Skin epidermis (tissue), 12 donors: ENCODE measurements at regions not wholly inside any gene's neighbourhood (a gene's known extent, or its start where the extent isn't known, plus 50 kb on each side); places are given as distances from the start of the nearest gene placed in this dataset.

Experiments
- H3K27ac ChIP-seq, 21 experiments: fragments of 200-600 bp; sonication (generic) in 11 of 21; one replicate each; pipeline ENCODE4 v1.5.0; 2020; ENCODE audit warnings: mild to moderate bottlenecking in 3 of 21, inconsistent platforms in 2 of 21, moderate library complexity in 2 of 21
- H3K4me3 ChIP-seq, 7 experiments: fragments of 200-600 bp; sonication (generic) in 2 of 7; one replicate each; pipeline ENCODE4 v1.5.0; 2020; ENCODE audit warnings: inconsistent platforms in 2 of 7, mild to moderate bottlenecking in 2 of 7, moderate library complexity in 1 of 7

DNA sequence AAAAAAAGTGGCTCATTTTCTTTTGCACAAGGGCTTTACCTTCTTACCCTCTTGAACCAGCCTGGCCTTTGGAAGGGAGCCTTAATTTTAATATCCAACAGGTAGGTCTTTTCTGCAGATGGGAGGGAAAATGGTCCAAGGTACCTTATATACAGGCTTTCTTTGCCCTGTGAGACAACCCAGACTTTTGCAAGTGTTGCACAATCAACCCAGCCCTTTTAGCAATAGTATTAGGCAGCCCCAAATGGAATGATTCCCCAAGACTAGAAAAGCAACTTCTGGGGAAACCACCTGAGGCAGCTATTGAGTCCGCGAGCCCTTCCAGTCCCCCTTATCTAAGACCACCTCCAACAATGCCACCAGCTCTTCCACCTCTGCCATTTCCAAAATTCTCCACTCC lies 1138.3 kb downstream of the XPNPEP1 start:
- no peak overlapping the region for H3K27ac ChIP-seq
- no peak overlapping the region for H3K4me3 ChIP-seq

DNA sequence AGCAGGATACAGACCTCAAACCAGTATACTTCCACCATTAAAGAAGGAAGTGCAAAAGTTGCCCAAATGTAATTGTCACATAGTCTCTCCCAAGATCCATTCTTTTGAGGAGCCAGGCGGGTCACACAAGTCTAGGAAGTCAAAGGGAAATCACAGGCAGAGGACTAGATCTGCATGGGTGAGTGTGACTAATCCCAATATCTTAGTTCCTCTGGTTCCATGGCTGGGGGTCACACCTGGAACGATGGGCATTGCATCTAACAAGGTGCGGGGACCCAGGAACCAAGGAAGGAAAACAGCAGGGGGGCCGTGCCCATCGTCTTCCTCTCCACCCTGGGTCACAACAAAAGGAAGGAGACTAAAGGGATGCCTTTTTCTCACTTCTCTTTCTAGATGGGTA lies 1138.8 kb downstream of the XPNPEP1 start:
- H3K4me3 ChIP-seq, result no peak overlapping the region
- H3K27ac ChIP-seq, result no peak overlapping the region

DNA sequence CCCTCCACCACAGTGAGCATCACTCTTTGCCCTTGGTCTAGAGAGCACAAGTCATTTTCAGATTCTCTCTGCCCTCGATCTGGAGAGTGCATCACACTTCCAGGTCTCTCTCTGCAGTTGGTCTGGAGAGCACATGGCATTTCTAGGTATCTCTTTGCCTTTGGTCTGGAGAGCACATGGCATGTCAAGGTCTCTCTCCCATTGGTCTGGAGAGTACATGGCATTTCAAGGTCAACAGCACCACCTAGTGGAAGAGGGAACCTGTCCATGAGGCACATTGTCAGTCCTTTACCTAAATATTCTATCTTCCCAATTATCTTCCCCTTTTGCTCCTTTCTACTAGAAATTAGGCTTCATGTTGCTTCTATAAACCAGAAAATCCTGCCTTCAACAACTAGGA lies 1139.4 kb downstream of the XPNPEP1 start:
- Histone ChIP-seq H3K27ac (no peak overlapping the region), H3K4me3 (no peak overlapping the region)

DNA sequence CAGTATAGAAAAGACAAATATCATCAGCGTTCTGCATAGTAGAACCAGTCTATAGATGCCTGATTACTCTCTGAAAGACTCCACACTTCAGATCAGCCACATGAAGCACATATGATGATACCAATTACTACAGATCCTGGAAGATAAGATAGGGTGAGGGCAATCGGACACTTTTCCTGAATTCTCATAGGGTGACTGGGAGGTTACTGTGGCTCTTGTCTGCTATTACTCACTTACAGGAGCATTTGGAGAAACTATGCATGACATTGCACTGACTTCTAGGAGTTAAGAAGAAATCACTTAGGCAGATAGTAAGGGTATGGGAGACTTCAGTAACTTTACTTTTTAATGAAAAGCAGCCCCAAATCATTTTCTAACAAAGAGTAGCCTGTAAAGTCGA lies 1140.9 kb downstream of the XPNPEP1 start:
- Histone ChIP-seq H3K4me3 (no peak overlapping the region), H3K27ac (no peak overlapping the region)

DNA sequence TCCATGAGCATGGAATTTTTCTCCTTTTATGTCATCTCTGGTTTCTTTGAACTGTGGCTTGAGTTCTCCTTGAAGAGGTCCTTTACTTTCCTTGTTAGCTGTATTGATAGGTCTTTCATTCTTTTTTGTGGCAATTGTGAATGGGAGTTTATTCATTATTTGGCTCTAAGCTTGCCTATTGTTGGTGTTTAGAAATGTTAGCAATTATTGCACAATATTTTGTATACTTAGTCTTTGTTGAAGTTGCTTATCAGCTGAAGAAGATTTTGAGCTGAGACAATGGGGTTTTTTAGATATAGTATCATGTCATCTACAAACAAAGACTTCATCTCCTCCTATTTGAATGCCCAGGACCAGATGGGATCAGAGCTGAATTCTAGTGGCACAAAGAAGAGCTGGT lies 1143.8 kb downstream of the XPNPEP1 start:
- Histone ChIP-seq H3K27ac (no peak overlapping the region), H3K4me3 (no peak overlapping the region)

DNA sequence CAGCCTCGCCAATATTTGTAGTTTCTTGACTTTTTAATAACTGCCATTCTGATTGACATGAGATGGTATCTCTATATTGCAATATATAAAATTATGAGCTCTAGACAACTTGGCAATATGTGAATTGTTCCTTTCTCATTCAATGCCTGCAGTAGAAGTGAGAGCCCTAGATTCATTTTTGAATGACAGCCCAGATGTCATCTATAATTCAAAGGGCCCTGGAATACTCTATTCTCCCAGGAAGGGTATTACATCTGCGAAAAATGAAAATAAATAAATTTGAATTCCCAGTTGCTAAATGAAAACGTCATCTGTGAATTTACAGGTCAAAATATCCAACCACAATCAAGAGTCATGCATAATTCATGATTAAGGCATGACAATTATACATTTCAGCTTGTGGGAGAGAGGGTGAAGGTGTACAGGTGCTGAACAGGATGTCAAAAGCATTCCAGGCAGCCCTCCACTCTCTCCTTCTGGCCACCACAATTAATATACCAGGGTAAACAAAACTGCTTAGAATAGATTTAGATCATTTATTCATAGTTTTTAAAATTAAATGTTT lies 1147.3 kb downstream of the XPNPEP1 start:
- no peak overlapping the region for H3K27ac ChIP-seq
- no peak overlapping the region for H3K4me3 ChIP-seq

DNA sequence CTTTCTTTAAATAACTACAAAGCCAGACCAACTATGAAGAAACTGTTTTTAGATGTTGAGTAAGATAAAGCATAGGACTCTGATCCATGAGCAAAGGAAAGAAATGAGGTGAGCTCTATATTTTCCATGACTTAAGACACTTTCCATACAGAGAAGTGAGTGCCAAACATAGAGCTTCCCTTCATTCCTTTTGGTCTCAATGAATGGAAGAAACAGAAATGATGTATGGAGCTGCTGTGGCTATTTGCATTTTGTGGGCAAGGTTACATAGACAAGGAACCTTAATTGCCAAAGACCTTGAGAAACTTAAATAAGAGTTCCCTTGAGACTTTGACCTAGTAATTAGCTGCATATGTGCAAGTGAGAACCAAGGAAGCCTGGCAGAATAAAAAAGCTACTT lies 1152.2 kb downstream of the XPNPEP1 start:
- H3K4me3 ChIP-seq, result no peak overlapping the region
- no peak overlapping the region for H3K27ac ChIP-seq

DNA sequence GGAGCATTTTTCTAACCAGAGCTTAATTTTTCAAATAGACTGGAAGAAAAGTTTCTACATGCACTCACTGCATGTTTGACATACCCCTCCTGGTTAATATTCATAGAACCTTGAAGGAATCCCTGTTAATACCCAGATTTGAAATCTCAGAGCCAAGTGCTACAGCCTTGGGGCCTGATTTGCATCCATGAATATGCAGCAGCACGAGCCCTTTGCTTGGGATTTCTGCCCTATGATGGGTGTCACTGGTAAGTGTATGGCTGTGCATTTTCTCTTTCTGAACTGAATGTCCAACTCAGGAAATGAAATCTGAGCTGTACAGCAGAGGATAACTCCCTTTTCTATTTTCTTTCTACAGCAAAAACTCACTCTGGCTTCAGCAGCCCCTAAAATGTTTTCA lies 1157.5 kb downstream of the XPNPEP1 start:
- H3K4me3 ChIP-seq, result no peak overlapping the region
- H3K27ac ChIP-seq, result no peak overlapping the region

DNA sequence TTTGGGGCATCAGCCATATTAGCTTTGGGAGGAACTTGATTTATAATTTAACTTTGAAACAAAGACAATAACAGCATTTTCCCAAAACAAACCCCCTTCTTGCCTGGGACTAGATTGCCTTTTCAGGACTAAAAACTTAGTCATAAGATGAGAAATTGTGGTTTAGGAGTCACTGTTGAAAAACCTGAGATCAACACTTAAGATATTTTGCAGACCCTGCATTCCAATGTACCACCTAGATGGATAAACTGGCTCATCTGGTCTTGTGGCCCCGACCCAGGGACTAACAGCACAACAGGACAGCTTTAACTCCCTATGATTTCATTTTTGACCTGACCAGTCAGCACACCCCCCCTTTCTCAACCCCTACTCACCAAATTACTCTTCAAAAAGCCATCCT lies 1165.4 kb downstream of the XPNPEP1 start:
- Histone ChIP-seq H3K4me3 (no peak overlapping the region), H3K27ac (no peak overlapping the region)

DNA sequence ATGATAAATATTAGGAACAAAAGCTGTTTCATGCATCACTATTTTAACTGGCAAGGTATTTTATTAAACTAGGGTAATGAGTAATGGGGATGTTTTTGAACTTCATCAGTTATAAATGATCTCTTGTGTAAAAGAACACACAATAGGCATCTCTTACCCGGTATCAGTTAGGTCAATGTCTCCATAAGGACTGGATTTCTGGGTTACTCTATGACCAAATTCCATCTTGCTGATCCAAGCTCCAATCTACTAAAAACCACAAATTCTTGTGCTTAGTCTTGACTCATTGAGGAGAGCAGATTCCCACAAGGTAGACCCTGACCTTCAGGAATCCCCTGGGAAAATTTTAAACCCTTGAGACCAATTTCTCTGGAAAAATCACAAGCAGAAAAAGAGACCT lies 1167.7 kb downstream of the XPNPEP1 start:
- Histone ChIP-seq H3K4me3 (no peak overlapping the region), H3K27ac (no peak overlapping the region)

DNA sequence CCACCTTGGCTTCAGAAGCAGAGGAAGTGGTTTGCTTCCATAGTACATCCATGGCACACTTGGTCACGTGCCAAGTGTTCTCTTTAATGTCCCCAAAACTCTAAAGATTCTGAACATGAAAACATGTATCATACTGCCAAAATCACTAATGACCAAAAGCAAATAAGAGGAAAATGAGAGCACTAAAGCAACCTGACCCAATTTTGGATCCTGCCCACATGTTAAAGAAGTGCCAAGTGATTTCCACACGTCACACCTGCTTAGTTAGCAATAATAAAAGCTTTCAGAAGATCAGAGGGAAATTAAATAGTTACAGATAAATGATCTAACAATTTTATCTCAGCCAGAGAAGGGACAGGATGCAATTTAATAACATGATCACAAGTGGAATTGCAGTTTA lies 1170.0 kb downstream of the XPNPEP1 start:
- Histone ChIP-seq H3K4me3 (no peak overlapping the region), H3K27ac (no peak overlapping the region)

DNA sequence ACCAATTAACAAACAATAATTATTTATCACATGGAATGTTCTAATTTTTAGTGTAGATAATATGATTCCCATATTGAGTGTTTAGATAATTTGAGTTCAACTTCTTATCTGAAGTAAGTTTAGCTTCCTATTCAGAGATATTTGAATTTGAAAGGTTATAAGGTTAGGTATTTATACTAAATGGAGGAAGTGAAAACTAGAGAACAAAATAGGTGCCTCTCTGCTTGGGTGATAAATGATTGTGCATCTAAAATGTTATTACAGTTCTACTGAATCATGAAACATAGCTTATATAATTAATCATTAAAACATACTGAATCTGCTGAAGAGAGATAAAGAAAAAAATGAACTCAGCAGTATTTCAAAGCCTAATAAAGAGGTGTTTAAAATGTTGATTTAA lies 1174.3 kb downstream of the XPNPEP1 start:
- Histone ChIP-seq H3K4me3 (no peak overlapping the region), H3K27ac (no peak overlapping the region)

DNA sequence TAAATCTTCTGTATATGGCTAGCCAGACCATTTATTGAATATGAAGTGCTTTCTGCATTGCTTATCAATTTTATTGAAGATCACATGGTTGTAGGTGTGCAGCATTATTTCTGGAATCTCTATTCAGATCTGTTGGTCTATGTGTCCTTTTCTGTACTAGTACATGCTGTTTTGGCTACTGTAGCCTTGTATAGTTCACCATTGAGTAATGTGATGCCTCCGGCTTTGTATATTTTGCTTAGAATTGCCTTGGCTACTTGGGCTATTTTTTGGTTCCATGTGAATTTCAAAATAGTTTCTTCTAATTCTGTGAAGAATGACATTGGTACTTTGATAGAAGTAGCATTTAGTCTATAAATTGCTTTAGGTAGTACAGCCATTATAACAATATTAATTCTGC lies 1187.2 kb downstream of the XPNPEP1 start:
- H3K27ac ChIP-seq, result no peak overlapping the region
- H3K4me3 ChIP-seq, result no peak overlapping the region

DNA sequence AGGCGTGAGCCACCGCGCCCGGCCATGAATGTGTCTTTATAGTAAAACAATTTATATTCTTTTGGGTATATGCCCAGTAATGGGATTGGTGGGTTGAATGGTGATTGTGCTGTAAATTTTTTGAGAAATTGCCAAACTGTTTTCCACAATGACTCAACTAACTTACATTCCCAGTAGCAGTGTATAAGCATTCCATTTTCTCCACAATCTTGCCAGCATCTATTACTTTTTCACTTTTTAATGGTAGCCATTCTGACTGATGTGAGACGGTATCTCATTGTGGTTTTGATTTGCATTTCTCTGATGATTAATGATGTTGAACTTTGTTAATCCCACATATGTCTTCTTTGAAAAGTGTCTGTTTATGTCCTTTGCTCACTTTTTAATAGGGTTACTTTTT lies 1187.9 kb downstream of the XPNPEP1 start:
- no peak overlapping the region for H3K4me3 ChIP-seq
- no peak overlapping the region for H3K27ac ChIP-seq

DNA sequence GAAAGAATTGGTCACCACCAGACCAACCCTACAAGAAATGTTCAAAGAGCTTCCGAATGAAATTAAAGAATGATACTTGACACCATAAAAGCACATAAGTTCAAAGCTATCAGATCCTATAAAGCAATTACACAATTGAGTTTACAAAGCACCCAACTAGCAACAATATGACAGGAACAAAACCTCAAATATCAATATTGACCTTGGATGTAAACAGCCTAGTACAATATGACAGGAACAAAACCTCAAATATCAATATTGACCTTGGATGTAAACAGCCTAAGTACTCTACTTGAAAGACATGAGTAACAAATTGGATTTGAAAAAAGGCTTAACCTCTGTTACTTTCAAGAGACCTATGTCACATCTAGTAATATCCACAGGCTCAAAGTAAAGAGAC lies 1201.4 kb downstream of the XPNPEP1 start:
- no peak overlapping the region for H3K4me3 ChIP-seq
- H3K27ac ChIP-seq, result no peak overlapping the region

DNA sequence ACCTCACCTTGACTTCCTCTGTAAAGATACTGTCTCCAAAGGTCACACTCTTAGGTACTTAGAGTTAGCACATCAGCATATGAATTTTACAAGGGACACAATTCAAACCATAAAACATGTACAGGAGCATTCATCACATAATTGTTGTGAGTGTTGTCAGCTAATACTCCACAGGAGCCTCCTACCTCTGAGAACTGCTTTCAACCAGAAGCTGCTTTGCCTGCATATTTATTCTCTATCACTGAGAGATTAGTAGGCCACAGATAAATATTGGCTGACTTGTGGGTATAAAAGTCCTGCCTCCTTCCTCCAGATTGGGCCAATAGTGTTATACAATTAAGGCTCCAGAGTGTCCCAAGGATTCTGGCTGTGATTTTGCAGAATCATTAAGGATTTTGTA lies 1207.0 kb downstream of the XPNPEP1 start:
- Histone ChIP-seq H3K4me3 (no peak overlapping the region), H3K27ac (no peak overlapping the region)

DNA sequence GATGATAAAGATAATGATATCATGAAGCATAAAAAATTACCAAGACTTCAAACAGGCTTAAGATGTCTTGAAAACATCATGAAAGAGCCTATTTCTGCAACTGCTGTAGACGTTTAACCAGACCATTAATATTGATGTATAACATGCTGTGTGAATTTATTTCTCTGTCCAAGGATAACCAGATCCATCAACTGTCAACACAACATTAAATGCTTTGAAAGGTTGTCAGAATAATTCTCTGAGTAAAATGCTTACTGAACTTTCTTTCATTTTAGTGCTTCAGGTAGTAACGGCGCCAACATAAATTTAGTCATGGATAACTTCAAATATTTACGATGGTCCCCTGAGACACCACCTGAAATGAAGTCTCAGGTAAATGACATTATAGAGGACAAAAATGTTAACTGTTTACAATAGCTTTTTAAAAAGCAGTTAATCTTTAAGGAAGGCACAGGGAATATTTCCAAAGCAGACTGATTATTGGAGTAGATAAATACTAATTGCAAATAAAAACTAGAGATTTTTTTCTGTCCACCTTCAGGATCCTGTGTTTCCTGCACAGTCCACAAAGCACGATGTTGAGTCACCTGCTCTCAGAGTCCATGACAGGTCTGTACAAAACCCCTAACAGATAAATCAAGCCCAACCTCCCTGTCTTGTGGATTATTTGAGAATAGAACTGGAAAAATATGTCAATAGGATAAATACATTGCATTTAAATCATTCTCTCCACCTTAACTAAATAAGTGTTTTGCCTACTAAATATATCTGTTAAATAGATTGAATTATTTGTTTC lies 1213.2 kb downstream of the XPNPEP1 start:
- no peak overlapping the region for H3K27ac ChIP-seq
- no peak overlapping the region for H3K4me3 ChIP-seq

DNA sequence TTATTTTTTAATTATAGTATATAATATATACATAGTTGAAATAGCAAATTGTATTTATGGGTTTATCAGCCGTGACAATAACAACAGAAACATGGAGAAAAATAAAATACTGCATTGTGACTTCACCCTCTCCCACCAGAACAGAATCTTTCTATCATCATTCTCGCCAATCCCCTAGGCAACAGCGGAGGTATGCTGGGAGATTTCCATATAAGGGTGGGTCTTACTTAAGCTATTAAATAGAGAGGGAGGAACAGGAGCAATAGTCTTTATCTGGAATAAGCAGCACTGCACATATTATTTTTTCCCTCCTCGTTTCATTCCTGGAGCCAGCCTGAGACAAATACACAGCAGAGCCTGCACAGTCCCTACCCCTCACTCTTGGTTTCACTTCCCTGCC lies 1214.9 kb downstream of the XPNPEP1 start:
- no peak overlapping the region for H3K4me3 ChIP-seq
- H3K27ac ChIP-seq, result no peak overlapping the region

DNA sequence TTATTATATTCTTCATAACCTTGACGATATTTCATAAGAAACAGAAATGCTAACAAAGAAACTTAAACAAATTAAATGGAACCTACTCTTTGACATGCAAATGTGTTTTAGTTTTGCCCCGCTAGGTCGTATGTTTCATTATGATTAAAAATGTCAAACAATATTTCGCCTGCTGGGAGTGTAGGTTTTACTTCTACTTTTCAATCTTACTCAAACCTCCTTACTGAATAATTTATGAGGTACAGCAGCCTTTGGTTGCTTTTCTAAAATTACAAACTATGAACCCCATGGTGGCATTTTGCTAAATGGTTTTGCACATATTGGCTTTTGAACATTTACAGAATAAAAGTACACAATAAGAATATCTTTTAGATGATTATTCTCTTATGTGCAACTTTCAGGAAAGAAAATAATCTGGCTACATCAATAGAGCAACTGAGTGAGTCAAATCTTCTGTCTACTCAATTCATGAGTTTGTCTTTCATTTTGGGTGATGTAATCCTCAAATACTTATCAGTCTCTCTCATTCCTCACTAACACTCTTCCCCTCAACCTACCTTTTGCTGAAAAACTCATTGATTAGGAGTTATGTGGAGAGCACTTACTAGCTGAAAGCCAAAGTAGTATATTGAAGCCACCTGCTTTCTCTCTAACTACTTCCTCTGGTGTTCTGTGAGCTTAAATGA lies 1226.4 kb downstream of the XPNPEP1 start:
- Histone ChIP-seq H3K4me3 (no peak overlapping the region), H3K27ac (no peak overlapping the region)

DNA sequence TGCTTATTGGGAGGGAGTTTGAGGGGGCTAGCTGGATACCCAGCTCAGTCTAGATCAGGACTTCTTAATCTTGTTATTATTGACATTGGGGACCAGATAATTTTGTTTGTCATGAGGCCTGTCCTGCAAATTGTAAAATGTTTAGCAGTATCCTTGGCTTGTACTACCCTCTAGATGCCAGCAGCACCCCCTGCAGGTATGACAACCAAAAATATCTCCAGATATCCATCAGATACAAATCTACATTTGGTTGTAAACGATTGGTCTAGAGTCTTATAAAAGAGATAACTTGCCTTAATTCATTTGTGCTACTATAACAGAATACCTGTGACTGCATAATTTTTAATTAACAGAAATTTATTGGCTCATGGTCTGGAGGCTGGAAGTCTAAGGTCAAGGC lies 1232.2 kb downstream of the XPNPEP1 start:
- Histone ChIP-seq H3K4me3 (no peak overlapping the region), H3K27ac (no peak overlapping the region)

DNA sequence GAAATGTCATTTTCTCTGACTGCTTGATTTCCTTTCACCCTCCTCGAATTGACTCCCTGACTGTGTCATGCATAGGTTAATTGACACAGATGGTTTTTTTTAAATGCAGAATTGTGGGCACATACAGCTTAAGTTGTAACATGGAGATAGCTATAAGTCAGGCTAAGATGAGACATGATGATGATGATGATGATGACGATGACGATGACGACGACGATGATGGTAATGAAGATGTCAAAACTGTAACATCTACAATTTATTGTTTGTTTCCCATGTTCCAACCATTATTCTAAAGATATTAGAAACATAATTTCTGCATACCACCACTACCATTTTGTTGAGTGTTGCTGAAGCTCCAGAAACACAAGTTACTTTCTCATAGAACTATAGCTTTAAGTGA lies 1232.8 kb downstream of the XPNPEP1 start:
- no peak overlapping the region for H3K4me3 ChIP-seq

More for the DNA sequence above, 1232.8 kb downstream of the XPNPEP1 start:
- H3K27ac ChIP-seq, result no peak overlapping the region
